Pancreas (tissue), 10 donors: ENCODE measurements at regions not wholly inside any gene's neighbourhood (a gene's known extent, or its start where the extent isn't known, plus 50 kb on each side); places are given as distances from the start of the nearest gene placed in this dataset.

ENCODE experiments used
- ATAC-seq, 4 donors: fragments of 200-7000 bp; cut with Tn5 transposase; one replicate each; pipeline versions ENCODE4 v1.8.0 to v1.9.1; 2020; ENCODE audit warnings: mild to moderate bottlenecking in 4 of 4, moderate library complexity in 4 of 4
- DNase-seq, 6 donors: peaks; one replicate each; pipeline ENCODE4 v3.0.0-alpha.2; 2020
- FAIRE-seq: peaks from 2 replicates; lab custom pipeline; 2012; peaks lifted over from hg19 to GRCh38; lab: Jason Lieb, UNC
- H3K27ac ChIP-seq, 4 donors: fragments of 200-600 bp; sonication (generic); 1 replicate in 3 of 4; 2 replicates in 1 of 4; pipeline versions ENCODE4 v1.5.0 to v1.8.0; 2020
- H3K27me3 ChIP-seq, 4 donors: fragments of 200-600 bp; one replicate each; pipeline ENCODE4 v1.8.0; 2021
- H3K36me3 ChIP-seq, 3 donors: fragments of 200-600 bp; sonication (generic) in 1 of 3; one replicate each; pipeline versions ENCODE4 v1.5.0 to v1.8.0; 2020 to 2021
- H3K4me1 ChIP-seq, 3 donors: fragments of 200-600 bp; one replicate each; pipeline ENCODE4 v1.8.0; 2021
- H3K4me3 ChIP-seq, 4 donors: fragments of 200-600 bp; sonication (generic) in 2 of 4; one replicate each; pipeline versions ENCODE4 v1.5.0 to v1.8.0; 2020 to 2021
- H3K9me3 ChIP-seq, 4 donors: fragments of 200-600 bp; one replicate each; pipeline ENCODE4 v1.8.0; 2021
- WGBS, 2 donors: extraction: QIAGEN DNeasy Blood & Tissue Kit; methylation state at CpG; one replicate each; pipeline ENCODE4 v1.1.7; 2013; 5-methylcytosine and 5-hydroxymethylcytosine counted together
- intact Hi-C, 3 donors: fragments of 100-400 bp; cut with DNase I; formaldehyde crosslinking; loops; one replicate each; pipeline versions ENCODE4 v1.11.1 to v1.14.2; 2022
- TF ChIP-seq, protein P1 (sequence below), 4 donors: fragments of 200-600 bp; sonication (generic) in 3 of 4; IDR thresholded peaks; one replicate each; pipeline versions ENCODE4 v1.5.0 to v1.8.0; 2021; ENCODE audit warnings: antibody characterized with exemption in 4 of 4
- donor health status: healthy with polysubstance abuse.
- donor health status: DM: no; HTN: no; CAD: no; lungs with moderate emphysema.
- donor health status: DM: no; HTN: no; CAD: no.
- donor health status: control.
- donor health status: control.
- donor health status: Bipolar disorder and iron deficiency.
- donor health status: DM: yes; HTN: yes; CAD: no.
- donor health status: DM: no; HTN: no; CAD: no.
- donor health status: DM: no; HTN: no; CAD: no.
- donor health status: DM: yes; HTN: yes; CAD: no.

DNA sequence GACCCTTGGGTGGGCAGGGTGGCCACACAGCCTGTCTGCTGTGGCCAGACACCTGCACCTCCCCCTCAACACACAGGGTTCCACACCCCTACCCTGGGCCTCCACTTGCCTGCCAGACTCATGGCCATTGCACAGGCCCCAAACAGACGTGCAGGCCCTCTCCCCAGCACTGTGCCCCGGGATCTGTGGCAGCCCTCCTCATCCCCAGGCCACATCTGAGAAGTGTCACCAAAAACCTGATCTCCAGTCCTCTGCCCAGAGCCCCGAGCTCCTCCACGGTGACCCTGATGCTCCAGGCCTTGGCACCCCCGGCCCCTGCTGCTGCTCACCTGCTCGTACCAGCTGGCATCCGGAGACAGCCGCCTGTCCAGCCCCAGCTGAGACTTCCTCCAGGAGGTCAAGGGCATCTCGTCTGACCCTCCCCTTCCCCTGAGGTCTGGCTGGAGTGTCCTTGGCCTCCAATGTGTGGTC, 160.1 kb downstream of the DLL1 start:
- ATAC-seq (no peak), FAIRE-seq (no peak), DNase-seq (peak in 2 of 6 donors; percentile 49 to 51)
- 74 to 84% methylated on average over 9 of the region's 9 CpGs for WGBS, 2 donors
- intact Hi-C loops: no loop called here
- no peak overlapping the region for H3K4me3 ChIP-seq
- no peaks in the 10 kb centered on the region for H3K36me3 ChIP-seq
- no peaks in the 10 kb centered on the region for H3K9me3 ChIP-seq
- H3K4me1 ChIP-seq: no peaks in the 10 kb centered on the region
- H3K27me3 ChIP-seq: no peaks in the 10 kb centered on the region
- TF ChIP-seq, protein P1, sequence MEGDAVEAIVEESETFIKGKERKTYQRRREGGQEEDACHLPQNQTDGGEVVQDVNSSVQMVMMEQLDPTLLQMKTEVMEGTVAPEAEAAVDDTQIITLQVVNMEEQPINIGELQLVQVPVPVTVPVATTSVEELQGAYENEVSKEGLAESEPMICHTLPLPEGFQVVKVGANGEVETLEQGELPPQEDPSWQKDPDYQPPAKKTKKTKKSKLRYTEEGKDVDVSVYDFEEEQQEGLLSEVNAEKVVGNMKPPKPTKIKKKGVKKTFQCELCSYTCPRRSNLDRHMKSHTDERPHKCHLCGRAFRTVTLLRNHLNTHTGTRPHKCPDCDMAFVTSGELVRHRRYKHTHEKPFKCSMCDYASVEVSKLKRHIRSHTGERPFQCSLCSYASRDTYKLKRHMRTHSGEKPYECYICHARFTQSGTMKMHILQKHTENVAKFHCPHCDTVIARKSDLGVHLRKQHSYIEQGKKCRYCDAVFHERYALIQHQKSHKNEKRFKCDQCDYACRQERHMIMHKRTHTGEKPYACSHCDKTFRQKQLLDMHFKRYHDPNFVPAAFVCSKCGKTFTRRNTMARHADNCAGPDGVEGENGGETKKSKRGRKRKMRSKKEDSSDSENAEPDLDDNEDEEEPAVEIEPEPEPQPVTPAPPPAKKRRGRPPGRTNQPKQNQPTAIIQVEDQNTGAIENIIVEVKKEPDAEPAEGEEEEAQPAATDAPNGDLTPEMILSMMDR (IDR thresholded peaks at IDR 0.05): no peak
- H3K27ac ChIP-seq: no peak overlapping the region

DNA sequence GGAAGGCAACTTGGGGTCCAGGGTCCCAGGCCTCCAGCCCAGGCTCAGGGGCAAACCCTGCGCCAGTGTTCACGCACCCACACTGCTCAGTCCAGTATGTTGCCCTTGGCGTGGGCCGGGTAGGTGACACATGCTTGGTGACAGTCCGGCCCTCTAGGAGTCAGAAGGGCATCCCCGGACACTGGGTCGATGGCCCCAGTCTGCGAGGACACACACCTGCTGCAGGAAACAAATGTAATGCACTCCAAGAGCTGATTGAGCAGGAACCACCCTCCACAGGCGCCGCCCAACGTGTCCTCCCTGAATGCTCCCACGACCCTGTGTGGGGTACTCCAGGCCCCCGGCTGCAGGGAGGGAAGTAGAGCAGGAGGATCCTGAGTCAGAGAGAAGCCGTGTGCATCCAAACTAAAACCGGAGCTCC, 160.7 kb downstream of the DLL1 start:
- TF ChIP-seq, protein P1 (IDR thresholded peaks at IDR 0.05): no peak
- WGBS, 2 donors: 88 to 89% methylated on average over 14 to 15 of the region's 15 CpGs
- Histone ChIP-seq H3K27me3 (no peaks in the 10 kb centered on the region), H3K9me3 (no peaks in the 10 kb centered on the region), H3K4me3 (no peak overlapping the region), H3K27ac (no peak overlapping the region), H3K36me3 (no peaks in the 10 kb centered on the region), H3K4me1 (no peaks in the 10 kb centered on the region)
- ATAC-seq (peak in 3 of 4 donors; percentile 8 to 31 (median 17)), FAIRE-seq (no peak), DNase-seq (no peak)
- intact Hi-C loops: no loop called here

DNA sequence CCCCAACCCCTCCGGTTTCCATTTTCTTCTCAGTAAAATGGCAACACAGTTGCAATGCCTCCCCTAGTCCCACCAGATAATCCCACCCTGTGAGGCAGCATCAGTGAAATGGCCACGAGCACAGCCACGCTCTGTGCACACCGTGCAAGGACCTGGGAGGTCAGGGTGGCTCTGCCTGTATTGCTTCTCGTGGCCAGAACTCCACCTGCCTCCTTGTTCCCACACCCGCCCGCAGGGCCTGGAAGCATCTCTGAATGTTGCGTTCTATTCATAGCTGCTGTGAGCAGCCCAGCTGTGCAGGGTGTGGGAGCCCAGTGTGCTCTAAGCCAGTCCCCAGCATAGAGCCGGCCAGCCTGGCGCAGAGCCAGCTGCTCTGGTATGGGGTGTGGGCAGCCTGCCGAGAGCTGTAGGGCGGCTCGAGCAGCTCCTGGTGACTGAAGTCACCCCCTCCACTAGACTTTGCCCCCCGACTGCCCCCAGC, 161.1 kb downstream of the DLL1 start:
- ATAC-seq (peak; percentile 41 to 76 (median 65)), DNase-seq (peak in 5 of 6 donors; percentile 41 to 89 (median 78)), FAIRE-seq (no peak)
- Histone ChIP-seq H3K9me3 (no peaks in the 10 kb centered on the region), H3K4me1 (no peaks in the 10 kb centered on the region), H3K27me3 (no peaks in the 10 kb centered on the region), H3K36me3 (no peaks in the 10 kb centered on the region), H3K27ac (no peak overlapping the region), H3K4me3 (no peak overlapping the region)
- WGBS, 2 donors: 20 to 24% methylated on average over 14 of the region's 14 CpGs
- TF ChIP-seq, protein P1 (IDR thresholded peaks at IDR 0.05): no peak
- intact Hi-C loops: no loop called here

DNA sequence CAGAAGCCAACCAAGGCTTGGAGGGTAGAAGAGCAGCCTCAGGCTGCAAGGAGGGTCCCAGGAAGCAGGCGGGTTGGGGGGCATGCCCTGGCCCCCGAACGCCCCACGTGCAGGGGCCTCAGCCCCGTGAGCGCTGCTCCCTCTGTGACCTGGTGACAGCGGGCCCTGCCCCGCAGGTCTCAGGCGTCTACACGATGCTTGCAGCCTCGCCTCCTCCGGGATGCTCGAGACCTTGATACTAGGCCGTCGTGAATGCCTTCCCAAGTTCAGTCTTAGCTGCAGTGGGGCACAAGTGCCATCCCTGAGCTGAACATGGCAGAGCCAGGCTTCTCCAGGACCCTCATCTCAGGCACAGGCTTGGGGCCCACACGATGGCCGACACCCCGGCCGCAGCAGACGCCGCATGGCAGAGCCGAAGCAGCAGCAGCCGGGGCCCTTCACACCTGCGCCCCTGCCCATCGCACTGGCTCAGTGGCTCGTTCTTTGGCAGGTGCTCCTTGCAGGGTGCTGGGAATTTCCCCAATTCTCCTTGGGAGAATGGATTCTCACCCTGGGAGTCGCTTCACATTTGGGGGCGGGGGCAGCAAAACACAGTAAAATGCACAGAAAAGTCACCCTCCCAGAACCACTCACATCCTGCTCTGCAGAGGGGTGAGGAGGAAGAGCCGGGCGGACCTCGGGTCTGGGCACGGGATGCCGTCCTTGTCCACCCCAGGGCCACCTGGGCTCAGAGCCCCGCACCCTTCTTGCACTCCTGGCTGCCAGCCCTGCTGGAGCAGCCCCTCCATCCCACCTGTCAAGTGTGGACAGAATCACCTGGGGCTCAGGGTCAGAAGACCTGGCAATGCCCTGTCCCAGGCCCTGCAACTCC, 161.8 kb downstream of the DLL1 start:
- no peak for FAIRE-seq
- Histone ChIP-seq H3K4me3 (no peak overlapping the region), H3K36me3 (no peaks in the 10 kb centered on the region), H3K9me3 (no peaks in the 10 kb centered on the region), H3K27ac (no peak overlapping the region), H3K27me3 (no peaks in the 10 kb centered on the region), H3K4me1 (peaks cover 0 to 6% (median 0%) of the 10 kb centered on the region in 3 donors)
- ATAC-seq: no peak
- TF ChIP-seq, protein P1 (IDR thresholded peaks at IDR 0.05): no peak
- peak in 3 of 6 donors; percentile 7 to 50 (median 49) for DNase-seq
- WGBS, 2 donors: 79 to 88% methylated on average over 32 to 34 of the region's 34 CpGs
- intact Hi-C loops: no loop called here
